Kidney epithelial cell (primary cell): ENCODE measurements at regions not wholly inside any gene's neighbourhood (a gene's known extent, or its start where the extent isn't known, plus 50 kb on each side); places are given as distances from the start of the nearest gene placed in this dataset.

Experiments used
- DNase-seq: peaks from one replicate; pipeline ENCODE4 v3.0.0-alpha.2; 2010; ENCODE audit warnings: low read depth
- H3K27me3 ChIP-seq: 2 replicates; pipeline ENCODE4 v1.6.0; 2011; ENCODE audit warnings: low read length; ENCODE audit not compliant: control insufficient read depth, insufficient read depth
- H3K36me3 ChIP-seq: 2 replicates; pipeline ENCODE4 v1.5.1; 2011; ENCODE audit warnings: low read length; ENCODE audit not compliant: control insufficient read depth, insufficient read depth
- H3K4me3 ChIP-seq: 2 replicates; pipeline ENCODE4 v1.5.1; 2011; ENCODE audit warnings: low read depth, mild to moderate bottlenecking, control low read depth, low read length
- CTCF ChIP-seq: IDR thresholded peaks from 2 replicates; pipeline ENCODE4 v1.5.1; 2011; ENCODE audit warnings: mild to moderate bottlenecking, moderate library complexity, low read length, control low read depth, inconsistent platforms; ENCODE audit not compliant: insufficient read depth, poor library complexity, severe bottlenecking

- DNase-seq: no peak
- TF ChIP-seq CTCF: no peak
- no peaks in the 10 kb centered on the region for H3K27me3 ChIP-seq
- no peaks in the 10 kb centered on the region for H3K36me3 ChIP-seq
- no peak overlapping the region for H3K4me3 ChIP-seq
Measured at GRCh38 chr19:28520998-28521568, 691.9 kb downstream of the UQCRFS1 start.

- TF ChIP-seq CTCF: no peak
- H3K36me3 ChIP-seq: no peaks in the 10 kb centered on the region
- no peak overlapping the region for H3K4me3 ChIP-seq
- no peaks in the 10 kb centered on the region for H3K27me3 ChIP-seq
- DNase-seq: no peak
Measured at GRCh38 chr19:28519952-28520861, 692.7 kb downstream of the UQCRFS1 start.

GRCh38 chr19:28519218-28519779 lies 693.7 kb downstream of the UQCRFS1 start:
- Histone ChIP-seq H3K36me3 (no peaks in the 10 kb centered on the region), H3K27me3 (no peaks in the 10 kb centered on the region), H3K4me3 (no peak overlapping the region)
- no peak for DNase-seq
- TF ChIP-seq CTCF: no peak

GRCh38 chr19:28516415-28516872 lies 696.5 kb downstream of the UQCRFS1 start:
- Histone ChIP-seq H3K27me3 (no peaks in the 10 kb centered on the region), H3K36me3 (no peaks in the 10 kb centered on the region), H3K4me3 (no peak overlapping the region)
- TF ChIP-seq CTCF: no peak
- no peak for DNase-seq

GRCh38 chr19:28514166-28514565 lies 698.8 kb downstream of the UQCRFS1 start:
- no peak for TF ChIP-seq CTCF
- no peak overlapping the region for H3K4me3 ChIP-seq
- DNase-seq: no peak

More at GRCh38 chr19:28514166-28514565, 698.8 kb downstream of the UQCRFS1 start:
- no peaks in the 10 kb centered on the region for H3K36me3 ChIP-seq
- H3K27me3 ChIP-seq: no peaks in the 10 kb centered on the region
